Muscle layer of colon (tissue), 2 donors: ENCODE measurements at regions not wholly inside any gene's neighbourhood (a gene's known extent, or its start where the extent isn't known, plus 50 kb on each side); places are given as distances from the start of the nearest gene placed in this dataset.
"Not testable (repeated sequence)": the region's sequence is repeated elsewhere in the genome, so short reads cannot be mapped to it uniquely, and the experiment has no call there.

ENCODE experiments used
- H3K27ac ChIP-seq: one replicate; pipeline ENCODE4 v1.7.0; 2013; ENCODE audit warnings: low read depth, mild to moderate bottlenecking, low read length, moderate library complexity
- H3K27me3 ChIP-seq, 2 donors: one replicate each; pipeline ENCODE4 v1.7.0; 2013; ENCODE audit warnings: low read length in 2 of 2, mild to moderate bottlenecking in 2 of 2; ENCODE audit not compliant: insufficient read depth in 2 of 2, control insufficient read depth in 1 of 2
- H3K36me3 ChIP-seq: one replicate; pipeline ENCODE4 v1.7.0; 2013; ENCODE audit warnings: mild to moderate bottlenecking, low read length; ENCODE audit not compliant: insufficient read depth
- H3K4me1 ChIP-seq: one replicate; pipeline ENCODE4 v1.7.0; 2013; ENCODE audit warnings: mild to moderate bottlenecking, low read length; ENCODE audit not compliant: insufficient read depth
- H3K4me3 ChIP-seq, 2 donors: one replicate each; pipeline ENCODE4 v1.7.0; 2013; ENCODE audit warnings: low read length in 2 of 2, low read depth in 1 of 2, mild to moderate bottlenecking in 1 of 2, moderate library complexity in 1 of 2
- H3K9ac ChIP-seq: one replicate; pipeline ENCODE4 v1.7.0; 2013; ENCODE audit warnings: low read length
- H3K9me3 ChIP-seq: one replicate; pipeline ENCODE4 v1.7.0; 2013; ENCODE audit warnings: mild to moderate bottlenecking, low read length
- donor health status: abdominal sarcoma.
- donor health status: Adenocarcinoma of cecum.

GRCh38 chr1:245019910-245020486 lies 134.8 kb upstream of the KIF26B start:
- Histone ChIP-seq H3K4me1 (no peaks in the 10 kb centered on the region), H3K27ac (no peak overlapping the region), H3K36me3 (no peaks in the 10 kb centered on the region), H3K9me3 (no peaks in the 10 kb centered on the region), H3K4me3 (no peak overlapping the region), H3K27me3 (no peaks in the 10 kb centered on the region), H3K9ac (no peak overlapping the region)

GRCh38 chr1:245016700-245017099 lies 138.1 kb upstream of the KIF26B start:
- Histone ChIP-seq H3K36me3 (no peaks in the 10 kb centered on the region), H3K27ac (no peak overlapping the region), H3K4me3 (no peak overlapping the region), H3K27me3 (no peaks in the 10 kb centered on the region), H3K4me1 (no peaks in the 10 kb centered on the region), H3K9me3 (no peaks in the 10 kb centered on the region), H3K9ac (no peak overlapping the region)

- H3K27ac ChIP-seq = no peak overlapping the region
- no peaks in the 10 kb centered on the region for H3K36me3 ChIP-seq
- H3K4me3 ChIP-seq = no peak overlapping the region
- H3K9ac ChIP-seq = no peak overlapping the region
- no peaks in the 10 kb centered on the region for H3K27me3 ChIP-seq
- H3K9me3 ChIP-seq = no peaks in the 10 kb centered on the region
- H3K4me1 ChIP-seq = no peaks in the 10 kb centered on the region
Measured at GRCh38 chr1:245015031-245015430, 139.8 kb upstream of the KIF26B start.

- no peak overlapping the region for H3K9ac ChIP-seq
- no peak overlapping the region for H3K4me3 ChIP-seq
- no peaks in the 10 kb centered on the region for H3K4me1 ChIP-seq
- H3K27ac ChIP-seq = no peak overlapping the region
- H3K36me3 ChIP-seq = no peaks in the 10 kb centered on the region
- no peaks in the 10 kb centered on the region for H3K27me3 ChIP-seq
- no peaks in the 10 kb centered on the region for H3K9me3 ChIP-seq
Measured at GRCh38 chr1:245014247-245015029, 140.3 kb upstream of the KIF26B start.

- no peaks in the 10 kb centered on the region for H3K9me3 ChIP-seq
- H3K27me3 ChIP-seq = no peaks in the 10 kb centered on the region
- H3K4me3 ChIP-seq = no peak overlapping the region
- H3K4me1 ChIP-seq = no peaks in the 10 kb centered on the region
- no peaks in the 10 kb centered on the region for H3K36me3 ChIP-seq
- no peak overlapping the region for H3K27ac ChIP-seq
- no peak overlapping the region for H3K9ac ChIP-seq
Measured at GRCh38 chr1:245010018-245010614, 144.7 kb upstream of the KIF26B start.

GRCh38 chr1:245008761-245009160 lies 144.4 kb upstream of the HNRNPU start:
- Histone ChIP-seq H3K4me1 (no peaks in the 10 kb centered on the region), H3K4me3 (no peak overlapping the region), H3K9ac (no peak overlapping the region), H3K9me3 (no peaks in the 10 kb centered on the region), H3K27me3 (no peaks in the 10 kb centered on the region), H3K36me3 (no peaks in the 10 kb centered on the region), H3K27ac (no peak overlapping the region)

- Histone ChIP-seq H3K9me3 (no peaks in the 10 kb centered on the region), H3K4me1 (no peaks in the 10 kb centered on the region)
Measured at GRCh38 chr1:245007852-245008251, 143.5 kb upstream of the HNRNPU start.

GRCh38 chr1:245003246-245003645 lies 138.9 kb upstream of the HNRNPU start:
- Histone ChIP-seq H3K36me3 (no peaks in the 10 kb centered on the region), H3K4me3 (no peak overlapping the region)

More at GRCh38 chr1:245007852-245008251, 143.5 kb upstream of the HNRNPU start:
- H3K36me3 ChIP-seq = no peaks in the 10 kb centered on the region
- H3K27ac ChIP-seq = no peak overlapping the region
- no peak overlapping the region for H3K9ac ChIP-seq
- H3K27me3 ChIP-seq = no peaks in the 10 kb centered on the region
- no peak overlapping the region for H3K4me3 ChIP-seq

GRCh38 chr1:245001252-245001651 lies 136.9 kb upstream of the HNRNPU start:
- no peak overlapping the region for H3K9ac ChIP-seq
- H3K4me3 ChIP-seq = no peak overlapping the region
- no peaks in the 10 kb centered on the region for H3K36me3 ChIP-seq
- no peaks in the 10 kb centered on the region for H3K4me1 ChIP-seq
- H3K27me3 ChIP-seq = no peaks in the 10 kb centered on the region
- H3K9me3 ChIP-seq = no peaks in the 10 kb centered on the region
- H3K27ac ChIP-seq = no peak overlapping the region

More at GRCh38 chr1:245003246-245003645, 138.9 kb upstream of the HNRNPU start:
- Histone ChIP-seq H3K9me3 (no peaks in the 10 kb centered on the region), H3K27me3 (no peaks in the 10 kb centered on the region), H3K27ac (no peak overlapping the region), H3K9ac (no peak overlapping the region), H3K4me1 (no peaks in the 10 kb centered on the region)

- H3K27me3 ChIP-seq = no peaks in the 10 kb centered on the region
Measured at GRCh38 chr1:245000872-245001188, 136.5 kb upstream of the HNRNPU start.

GRCh38 chr1:244999644-245000043 lies 135.3 kb upstream of the HNRNPU start:
- not testable (repeated sequence) for H3K4me1 ChIP-seq, H3K9ac ChIP-seq, H3K36me3 ChIP-seq, H3K27ac ChIP-seq, H3K9me3 ChIP-seq, H3K27me3 ChIP-seq, H3K4me3 ChIP-seq

More at GRCh38 chr1:245000872-245001188, 136.5 kb upstream of the HNRNPU start:
- H3K27ac ChIP-seq = no peak overlapping the region
- H3K9ac ChIP-seq = no peak overlapping the region
- H3K36me3 ChIP-seq = no peaks in the 10 kb centered on the region
- no peak overlapping the region for H3K4me3 ChIP-seq
- no peaks in the 10 kb centered on the region for H3K9me3 ChIP-seq
- no peaks in the 10 kb centered on the region for H3K4me1 ChIP-seq
